NCI-H345 (cell line): ENCODE measurements at regions not wholly inside any gene's neighbourhood (a gene's known extent, or its start where the extent isn't known, plus 50 kb on each side); places are given as distances from the start of the nearest gene placed in this dataset.
"Not testable (repeated sequence)": the region's sequence is repeated elsewhere in the genome, so short reads cannot be mapped to it uniquely, and the experiment has no call there.

Experiments used
- DNase-seq: peaks from one replicate; lab custom pipeline; 2025; lab: John Stamatoyannopoulos, UW

GRCh38 chr6:26175033-26175427 lies 87.8 kb downstream of the HFE start:
- DNase-seq = no peak

GRCh38 chr6:26175428-26176181 lies 88.4 kb downstream of the HFE start:
- peak; percentile 28 for DNase-seq

- no peak for DNase-seq
Observed at GRCh38 chr6:26179675-26180074, 92.4 kb downstream of the HFE start.

GRCh38 chr6:26180346-26180745 lies 93.1 kb downstream of the HFE start:
- DNase-seq = no peak

- DNase-seq = no peak
Observed at GRCh38 chr6:26183237-26183580, 96.0 kb downstream of the HFE start.

- DNase-seq = no peak
Observed at GRCh38 chr6:26183581-26184366, 96.5 kb downstream of the HFE start.

GRCh38 chr6:26184367-26184891 lies 97.2 kb downstream of the HFE start:
- DNase-seq = no peak

- no peak for DNase-seq
Observed at GRCh38 chr6:26185004-26185403, 97.8 kb downstream of the HFE start.

GRCh38 chr6:26185802-26186201 lies 98.6 kb downstream of the HFE start:
- no peak for DNase-seq

GRCh38 chr6:26186652-26187051 lies 99.4 kb downstream of the HFE start:
- no peak for DNase-seq

- no peak for DNase-seq
Observed at GRCh38 chr6:26187292-26187691, 100.1 kb downstream of the HFE start.

GRCh38 chr6:26187981-26188635 lies 100.9 kb downstream of the HFE start:
- no peak for DNase-seq

- not testable (repeated sequence) for DNase-seq
Observed at GRCh38 chr6:26191512-26191911, 104.3 kb downstream of the HFE start.

- no peak for DNase-seq
Observed at GRCh38 chr6:26193467-26194328, 106.5 kb downstream of the HFE start.

- DNase-seq = no peak
Observed at GRCh38 chr6:26194329-26194701, 107.1 kb downstream of the HFE start.

GRCh38 chr6:26194816-26195375 lies 107.7 kb downstream of the HFE start:
- no peak for DNase-seq

- DNase-seq = no peak
Observed at GRCh38 chr6:26195376-26195923, 108.2 kb downstream of the HFE start.

GRCh38 chr6:26195924-26196845 lies 109.0 kb downstream of the HFE start:
- no peak for DNase-seq

- DNase-seq = peak; percentile 90
Observed at GRCh38 chr6:26196846-26197635, 109.8 kb downstream of the HFE start.

GRCh38 chr6:26197636-26197932 lies 110.4 kb downstream of the HFE start:
- DNase-seq = no peak
